NT2/D1 (cell line): ENCODE measurements at regions not wholly inside any gene's neighbourhood (a gene's known extent, or its start where the extent isn't known, plus 50 kb on each side); places are given as distances from the start of the nearest gene placed in this dataset.

Experiments
- YY1 ChIP-seq: IDR thresholded peaks from 2 replicates; pipeline ENCODE4 v1.6.1; 2011; ENCODE audit not compliant: insufficient read length, insufficient read depth
- ZNF274 ChIP-seq: IDR thresholded peaks from 2 replicates; pipeline ENCODE4 v1.6.1; 2011; ENCODE audit warnings: mild to moderate bottlenecking, low read depth, low read length

DNA sequence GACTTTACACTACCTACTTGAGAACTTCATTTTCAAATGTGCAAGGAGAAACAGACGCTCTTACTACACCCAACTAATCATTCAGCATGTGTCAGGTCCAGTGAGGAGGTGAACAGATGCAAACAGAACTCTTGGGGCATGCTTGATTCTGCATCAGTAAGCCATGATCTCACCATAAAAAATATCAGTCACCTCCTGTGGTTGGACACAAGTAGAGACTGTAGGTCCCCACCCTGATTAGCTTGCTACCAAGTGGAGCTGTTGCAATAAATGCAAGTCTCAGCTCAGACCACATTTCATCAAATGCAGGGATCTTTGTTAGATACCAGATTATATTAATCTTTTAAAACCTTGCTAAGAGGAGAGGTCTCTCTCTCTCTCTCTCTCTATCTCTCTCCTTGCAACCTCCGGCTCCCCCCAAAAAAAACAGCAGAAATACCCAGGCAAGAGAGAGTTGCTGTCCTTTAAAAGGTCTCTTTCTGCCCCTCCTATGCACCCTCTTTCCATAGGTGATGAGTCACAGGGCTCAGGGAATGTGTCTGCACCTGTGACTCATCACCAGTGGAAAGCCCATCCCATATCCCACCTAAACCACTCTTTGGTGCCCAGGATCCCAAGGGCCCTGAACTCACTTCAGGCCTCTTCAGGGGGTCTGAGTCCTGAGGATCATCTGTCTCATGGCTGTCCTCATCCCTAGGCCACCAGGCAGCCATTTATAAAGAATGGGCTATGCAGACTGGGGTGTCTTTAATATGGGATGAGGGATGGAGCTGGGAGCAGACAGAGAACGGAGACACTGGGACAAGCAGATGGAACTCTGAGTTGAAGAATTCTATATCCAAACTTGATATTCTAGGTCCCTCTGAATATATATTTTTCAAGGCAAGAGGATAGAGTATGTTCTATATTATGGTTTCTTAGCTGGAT, 154.5 kb downstream of the QRSL1 start:
- TF ChIP-seq ZNF274 (no peak), YY1 (no peak)
